HG03064 (cell line): ENCODE measurements at regions not wholly inside any gene's neighbourhood (a gene's known extent, or its start where the extent isn't known, plus 50 kb on each side); places are given as distances from the start of the nearest gene placed in this dataset.

Source experiments
- ATAC-seq: cut with Tn5 transposase; IDR thresholded peaks from one replicate; pipeline ENCODE4 v1.9.1; 2021; ENCODE audit warnings: low read depth; ENCODE audit not compliant: unreplicated experiment

DNA sequence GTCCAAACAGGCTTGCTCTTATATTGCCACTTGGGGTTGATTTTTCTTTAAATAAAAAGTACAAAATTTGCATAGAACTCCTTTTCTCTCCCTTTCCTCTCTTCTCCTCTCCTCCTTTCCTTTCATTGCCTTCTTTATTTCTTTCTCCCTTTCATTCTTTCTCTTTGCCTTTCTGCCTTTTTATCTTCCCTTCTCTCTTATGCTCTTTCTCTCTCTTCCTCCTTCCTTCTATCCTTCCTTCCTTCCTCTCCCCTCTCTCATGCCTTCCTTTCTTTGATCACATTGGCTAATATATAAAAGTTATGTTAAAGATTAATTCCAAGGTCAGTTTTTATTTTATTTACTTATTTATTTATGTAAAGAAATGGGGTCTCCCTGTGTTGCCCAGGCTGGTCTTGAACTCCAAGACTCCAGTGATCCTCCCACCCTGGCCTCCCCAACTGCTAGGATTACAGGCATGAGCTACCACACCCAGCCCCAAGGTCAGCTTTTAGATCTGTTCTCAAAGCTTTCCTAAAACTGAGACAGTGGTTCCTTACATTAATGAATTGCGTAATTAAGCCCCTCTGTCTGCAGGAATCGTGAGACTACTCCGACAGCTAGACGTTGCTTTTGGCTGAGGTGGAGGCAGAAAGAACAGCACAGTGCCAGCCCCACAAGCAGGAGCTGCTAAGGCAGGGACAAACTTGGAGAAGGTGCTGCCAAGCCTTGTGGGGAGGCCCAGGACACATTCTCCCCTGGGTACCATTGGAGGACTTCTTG lies 361.9 kb downstream of the SIPA1L2 start:
- ATAC-seq: no peak

DNA sequence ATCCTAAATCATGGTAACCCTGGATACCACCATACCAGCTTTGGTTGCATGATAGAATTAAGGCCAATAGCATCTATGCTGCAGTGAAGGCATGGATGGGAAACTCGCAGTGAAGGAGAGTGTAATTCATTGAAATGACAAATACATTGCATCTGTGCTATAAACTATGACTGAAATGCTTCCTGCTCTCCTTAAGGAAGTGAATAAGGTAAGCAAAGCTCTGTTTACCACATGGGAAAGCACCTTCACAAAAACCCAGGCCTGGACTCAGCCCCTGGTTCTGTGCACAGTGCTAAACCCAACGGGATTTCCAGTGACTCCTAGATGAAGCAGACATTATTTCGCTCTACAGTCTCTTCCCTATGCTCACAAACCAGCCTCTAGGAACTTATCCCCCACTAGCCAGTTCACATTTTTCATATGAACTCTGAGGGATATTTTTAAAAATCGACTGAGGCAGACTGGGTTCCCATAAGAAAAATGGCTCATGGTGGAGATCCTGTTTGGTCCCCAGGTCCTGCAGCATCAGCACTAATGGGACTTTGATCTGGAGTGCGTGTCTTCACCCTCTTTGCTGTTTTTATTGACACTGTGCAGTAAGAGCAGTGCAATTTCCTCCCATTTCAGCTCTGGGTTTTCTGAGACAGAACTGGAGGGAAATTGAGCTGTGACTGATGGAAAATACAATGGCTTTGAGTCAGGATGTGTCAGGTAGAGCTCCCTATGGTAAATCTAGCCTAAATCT lies 362.7 kb downstream of the SIPA1L2 start:
- ATAC-seq: no peak

DNA sequence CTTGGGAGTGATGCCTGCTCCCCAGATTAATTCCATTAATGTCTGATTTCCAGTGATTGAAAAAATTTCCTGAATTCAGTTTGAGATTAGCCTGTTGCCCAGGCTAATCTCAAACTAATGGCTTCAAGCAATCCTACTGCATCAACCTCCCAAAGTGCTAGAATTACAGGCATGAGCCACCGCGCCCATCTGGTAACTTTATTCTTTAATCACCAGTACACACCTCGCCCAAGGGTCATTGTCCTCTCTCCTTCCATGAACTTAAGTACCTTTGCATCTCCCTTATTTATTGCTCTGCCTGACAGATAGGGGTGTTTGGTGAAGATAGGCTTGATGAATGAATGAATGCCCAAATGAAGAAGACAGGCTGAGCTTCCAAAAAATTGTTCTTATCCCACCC lies 366.5 kb downstream of the SIPA1L2 start:
- ATAC-seq: no peak

- no peak for ATAC-seq
Measured at GRCh38 chr1:232262991-232263390, 366.9 kb downstream of the SIPA1L2 start.

- no peak for ATAC-seq
Measured at GRCh38 chr1:232260861-232261260, 369.1 kb downstream of the SIPA1L2 start.

GRCh38 chr1:232260045-232260444 lies 369.9 kb downstream of the SIPA1L2 start:
- no peak for ATAC-seq

- ATAC-seq: no peak
Measured at GRCh38 chr1:232259333-232259732, 370.6 kb downstream of the SIPA1L2 start.

DNA sequence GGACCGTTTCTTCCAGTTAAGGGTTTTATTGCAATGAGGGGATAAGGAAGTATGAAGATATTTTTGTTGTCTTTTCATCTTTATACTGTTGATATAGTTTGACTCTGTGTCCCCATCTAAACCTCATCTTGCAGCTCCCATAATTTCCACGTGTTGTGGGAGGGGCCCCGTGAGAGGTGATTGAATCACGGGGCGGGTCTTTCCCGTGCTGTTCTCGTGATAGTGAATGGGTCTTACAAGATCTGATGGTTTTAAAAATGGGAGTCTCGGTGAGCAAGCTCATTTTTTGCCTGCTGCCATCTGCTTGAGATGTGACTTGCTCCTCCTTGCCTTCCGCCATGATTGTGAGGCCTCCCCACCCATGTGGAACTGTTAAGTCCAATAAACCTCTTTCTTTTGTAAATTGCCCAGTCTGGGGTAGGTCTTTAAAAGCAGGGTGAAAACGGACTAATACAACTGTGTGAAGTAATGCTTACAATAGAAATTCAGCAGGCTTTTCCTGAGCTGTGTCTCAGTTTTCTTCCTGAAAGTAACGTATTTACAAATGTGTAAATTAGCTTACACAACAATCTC lies 377.3 kb downstream of the SIPA1L2 start:
- ATAC-seq: no peak

- ATAC-seq: no peak
Measured at GRCh38 chr1:232250838-232251237, 379.1 kb downstream of the SIPA1L2 start.

- no peak for ATAC-seq
Measured at GRCh38 chr1:232249861-232250777, 379.8 kb downstream of the SIPA1L2 start.

GRCh38 chr1:232249339-232249738 lies 380.6 kb downstream of the SIPA1L2 start:
- no peak for ATAC-seq

- ATAC-seq: no peak
Measured at GRCh38 chr1:232248276-232248820, 381.6 kb downstream of the SIPA1L2 start.

- ATAC-seq: no peak
Measured at GRCh38 chr1:232247669-232248068, 382.3 kb downstream of the SIPA1L2 start.

- no peak for ATAC-seq
Measured at GRCh38 chr1:232244426-232244825, 385.5 kb downstream of the SIPA1L2 start.

GRCh38 chr1:232239998-232240397 lies 389.9 kb downstream of the SIPA1L2 start:
- no peak for ATAC-seq

DNA sequence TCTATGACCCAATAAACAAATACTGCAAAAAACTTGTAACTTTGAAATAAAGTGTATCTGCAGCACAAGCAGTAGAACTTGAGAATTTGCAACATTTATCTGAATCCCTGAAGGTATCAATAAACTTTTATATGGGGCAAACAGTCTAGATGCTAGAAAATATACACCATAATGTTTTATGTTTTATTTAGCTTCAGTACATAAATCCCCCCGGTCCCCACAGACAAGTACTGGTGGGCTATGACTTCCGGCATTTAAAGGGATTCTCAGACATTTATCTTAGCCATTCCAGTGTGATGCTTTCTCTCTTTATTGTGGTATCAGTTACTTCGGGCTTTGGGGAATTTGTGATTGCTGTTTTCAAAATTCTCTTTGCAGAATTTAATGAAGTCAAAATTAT lies 390.4 kb downstream of the SIPA1L2 start:
- ATAC-seq: no peak

DNA sequence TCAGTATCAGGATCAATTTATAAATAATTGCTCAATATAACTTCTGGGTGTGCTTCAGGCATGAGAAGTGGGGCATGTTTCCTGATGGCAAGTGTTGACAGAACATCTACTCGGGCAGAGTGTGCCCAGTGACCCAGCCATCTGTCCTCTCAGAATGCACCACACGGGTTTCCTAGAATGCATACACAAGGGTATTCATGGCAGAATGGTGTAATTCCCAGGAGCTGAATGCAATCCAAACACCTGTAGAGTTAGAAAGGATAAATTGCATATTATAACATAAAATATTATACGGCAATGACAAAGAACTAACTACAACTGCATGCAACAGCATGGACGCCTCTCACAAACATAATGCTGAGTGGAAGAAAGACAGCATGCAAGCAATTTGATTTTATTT lies 391.9 kb downstream of the SIPA1L2 start:
- no peak for ATAC-seq

DNA sequence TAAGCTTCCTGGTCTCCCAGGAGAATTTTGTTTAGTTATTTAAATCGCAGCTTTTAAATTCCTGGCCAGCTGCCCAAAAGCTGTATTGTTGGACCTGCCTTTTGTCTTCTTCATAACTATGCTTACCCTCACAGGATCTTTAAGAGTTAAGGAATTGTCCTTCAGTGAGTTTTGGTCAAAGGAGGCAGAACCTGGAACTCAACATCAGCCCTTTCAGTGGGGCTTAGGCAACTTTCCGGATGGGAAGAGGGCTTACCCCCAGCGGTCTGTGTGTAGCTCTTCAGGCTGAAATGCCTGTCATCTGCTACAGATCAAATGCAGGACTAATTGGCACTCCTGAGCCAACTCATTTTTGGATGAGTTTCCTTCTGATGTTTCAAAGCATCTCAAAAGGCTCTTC lies 402.6 kb downstream of the SIPA1L2 start:
- no peak for ATAC-seq

GRCh38 chr1:232226197-232226712 lies 403.7 kb downstream of the SIPA1L2 start:
- ATAC-seq: no peak
